Activated T-helper 2 cell treated with anti-CD3 and anti-CD28 coated beads, Interferon-gamma antibody, Interleukin-2, Interleukin-4, amounts not matched to agents 10 μg/mL and 5 μg/mL and 100 μg/mL, durations not matched to agents 14 hours and 24 hours and 36 hours (primary cell): ENCODE measurements at regions not wholly inside any gene's neighbourhood (a gene's known extent, or its start where the extent isn't known, plus 50 kb on each side); places are given as distances from the start of the nearest gene placed in this dataset.

ENCODE experiments used
- DNase-seq: peaks from one replicate; pipeline ENCODE4 v3.0.0; 2021; ENCODE audit warnings: low spot score
- H3K27ac Mint-ChIP-seq: one replicate; pipeline ENCODE4 v1.8.0; 2021; ENCODE audit warnings: mixed read lengths
- H3K27me3 Mint-ChIP-seq: one replicate; pipeline ENCODE4 v1.8.0; 2021; ENCODE audit warnings: low read depth, mixed read lengths
- H3K36me3 Mint-ChIP-seq: one replicate; pipeline ENCODE4 v1.8.0; 2021; ENCODE audit warnings: low read depth, mixed read lengths
- H3K4me1 Mint-ChIP-seq: one replicate; pipeline ENCODE4 v1.8.0; 2021; ENCODE audit warnings: low read depth, mixed read lengths
- H3K4me3 Mint-ChIP-seq: one replicate; pipeline ENCODE4 v1.8.0; 2021; ENCODE audit warnings: low read depth, mild to moderate bottlenecking, moderate library complexity, mixed read lengths
- H3K9me3 Mint-ChIP-seq: one replicate; pipeline ENCODE4 v1.8.0; 2021; ENCODE audit warnings: mixed read lengths
- intact Hi-C: fragments of 100-400 bp; cut with micrococcal nuclease; formaldehyde crosslinking; loops from one replicate; pipeline ENCODE4 v1.15.1; 2023

GRCh38 chr3:181660337-181660736, 51.4 kb upstream of the SOX2 start:
- H3K27ac Mint-ChIP-seq: no peak overlapping the region
- no peak overlapping the region for H3K4me3 Mint-ChIP-seq
- no peaks in the 10 kb centered on the region for H3K36me3 Mint-ChIP-seq
- H3K9me3 Mint-ChIP-seq: no peaks in the 10 kb centered on the region
- DNase-seq: no peak
- H3K4me1 Mint-ChIP-seq: no peaks in the 10 kb centered on the region
- intact Hi-C loops: no loop called here
- H3K27me3 Mint-ChIP-seq: no peaks in the 10 kb centered on the region

DNA sequence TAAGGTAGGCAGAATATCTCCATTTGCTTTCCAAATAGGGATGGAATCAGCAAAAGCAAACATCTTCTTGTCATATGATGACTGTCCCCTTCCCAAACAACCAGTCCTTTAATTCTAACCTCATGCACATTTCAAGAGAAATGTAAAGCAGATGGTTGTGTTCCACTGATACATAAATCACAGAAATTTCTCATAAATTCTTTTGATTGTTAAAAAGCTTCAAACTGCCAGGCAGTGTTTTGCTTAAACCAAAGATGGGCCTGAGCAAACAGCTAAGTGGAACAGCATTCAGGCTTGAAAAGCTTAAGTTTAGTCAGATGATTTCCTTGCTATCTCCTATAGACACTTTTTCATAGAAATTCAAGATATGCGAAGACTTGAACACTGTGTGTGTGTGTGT, 74.3 kb upstream of the SOX2 start:
- no peaks in the 10 kb centered on the region for H3K36me3 Mint-ChIP-seq
- no peak overlapping the region for H3K4me3 Mint-ChIP-seq
- no peak overlapping the region for H3K27ac Mint-ChIP-seq
- intact Hi-C loops: no loop called here
- no peaks in the 10 kb centered on the region for H3K27me3 Mint-ChIP-seq
- no peaks in the 10 kb centered on the region for H3K9me3 Mint-ChIP-seq
- no peak for DNase-seq
- H3K4me1 Mint-ChIP-seq: no peaks in the 10 kb centered on the region

DNA sequence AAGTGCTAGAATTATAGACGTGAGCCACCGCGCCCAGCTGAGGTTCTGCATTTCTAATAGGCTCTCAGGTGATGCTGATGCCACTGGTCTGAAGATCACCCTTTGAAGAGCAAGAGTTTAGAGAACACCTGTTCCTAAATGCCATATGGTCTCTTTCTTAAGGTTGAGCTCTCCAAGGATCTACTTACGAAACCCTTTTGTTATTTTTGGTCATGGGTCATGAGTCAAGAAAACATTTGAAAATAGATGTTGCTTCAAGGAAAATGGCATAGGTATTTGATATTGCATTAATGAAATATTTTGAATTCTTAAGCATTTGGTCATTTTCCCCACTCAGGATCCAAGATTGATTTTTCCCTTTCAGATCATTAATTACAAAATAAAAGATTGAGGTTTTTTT, 74.7 kb upstream of the SOX2 start:
- H3K9me3 Mint-ChIP-seq: no peaks in the 10 kb centered on the region
- intact Hi-C loops: no loop called here
- H3K4me1 Mint-ChIP-seq: no peaks in the 10 kb centered on the region
- no peak for DNase-seq
- H3K27ac Mint-ChIP-seq: no peak overlapping the region
- no peaks in the 10 kb centered on the region for H3K27me3 Mint-ChIP-seq
- no peak overlapping the region for H3K4me3 Mint-ChIP-seq
- no peaks in the 10 kb centered on the region for H3K36me3 Mint-ChIP-seq

- Mint-ChIP-seq H3K36me3 (no peaks in the 10 kb centered on the region), H3K4me3 (no peak overlapping the region), H3K4me1 (no peaks in the 10 kb centered on the region), H3K9me3 (no peaks in the 10 kb centered on the region), H3K27ac (no peak overlapping the region), H3K27me3 (no peaks in the 10 kb centered on the region)
- DNase-seq: no peak
- intact Hi-C loops: no loop called here
Measured at GRCh38 chr3:181635141-181635540, 76.6 kb upstream of the SOX2 start.

- H3K4me1 Mint-ChIP-seq: no peaks in the 10 kb centered on the region
- H3K4me3 Mint-ChIP-seq: no peak overlapping the region
- intact Hi-C loops: no loop called here
- no peaks in the 10 kb centered on the region for H3K36me3 Mint-ChIP-seq
- no peaks in the 10 kb centered on the region for H3K9me3 Mint-ChIP-seq
- H3K27me3 Mint-ChIP-seq: no peaks in the 10 kb centered on the region
- DNase-seq: no peak
- no peak overlapping the region for H3K27ac Mint-ChIP-seq
Measured at GRCh38 chr3:181633556-181633955, 78.2 kb upstream of the SOX2 start.

- Mint-ChIP-seq H3K27ac (no peak overlapping the region), H3K27me3 (no peaks in the 10 kb centered on the region), H3K4me1 (no peaks in the 10 kb centered on the region), H3K4me3 (no peak overlapping the region), H3K9me3 (no peaks in the 10 kb centered on the region), H3K36me3 (no peaks in the 10 kb centered on the region)
- intact Hi-C loops: no loop called here
- no peak for DNase-seq
Measured at GRCh38 chr3:181631901-181632300, 79.8 kb upstream of the SOX2 start.

DNA sequence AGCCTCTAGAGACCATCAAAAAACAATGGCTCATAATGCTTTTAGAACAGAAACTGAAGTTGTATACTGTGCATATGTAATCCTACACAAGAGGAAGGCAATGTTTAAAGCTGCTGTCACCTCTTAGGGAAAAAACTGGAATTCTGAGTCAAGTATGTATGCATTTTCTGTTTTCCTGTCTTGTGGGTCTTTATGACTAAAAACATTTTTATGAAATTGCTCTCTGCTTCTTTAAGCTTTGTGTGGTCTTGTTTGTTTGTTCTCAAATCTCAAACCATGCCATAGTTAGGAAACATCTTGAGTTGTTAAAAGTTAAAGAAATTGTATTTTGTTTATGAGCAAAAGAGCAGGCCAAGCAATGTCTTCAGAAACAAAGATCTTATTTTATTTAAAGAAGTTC, 80.9 kb upstream of the SOX2 start:
- no peaks in the 10 kb centered on the region for H3K36me3 Mint-ChIP-seq
- no peaks in the 10 kb centered on the region for H3K9me3 Mint-ChIP-seq
- no peak overlapping the region for H3K27ac Mint-ChIP-seq
- no peaks in the 10 kb centered on the region for H3K27me3 Mint-ChIP-seq
- no peak overlapping the region for H3K4me3 Mint-ChIP-seq
- H3K4me1 Mint-ChIP-seq: no peaks in the 10 kb centered on the region
- intact Hi-C loops: no loop called here
- DNase-seq: no peak

DNA sequence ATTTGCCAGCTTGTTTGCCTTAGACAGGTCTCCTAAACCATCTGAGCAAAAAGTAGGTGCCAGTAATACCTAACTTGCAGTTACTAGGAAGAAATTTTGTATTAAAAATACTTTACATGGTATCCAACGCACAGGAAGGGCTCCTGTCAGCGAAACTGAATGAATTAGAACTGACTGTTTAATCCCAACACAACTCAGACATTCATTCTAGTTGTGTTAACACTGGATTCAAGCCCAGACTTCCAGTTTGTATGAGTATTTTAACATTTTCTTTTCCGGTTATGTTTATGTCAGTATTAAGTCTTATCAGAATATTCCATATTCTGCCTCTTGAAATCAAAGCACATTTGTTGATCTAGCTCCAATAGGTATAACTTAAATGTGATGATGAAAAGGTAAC, 82.0 kb upstream of the SOX2 start:
- H3K4me3 Mint-ChIP-seq: no peak overlapping the region
- intact Hi-C loops: no loop called here

DNA sequence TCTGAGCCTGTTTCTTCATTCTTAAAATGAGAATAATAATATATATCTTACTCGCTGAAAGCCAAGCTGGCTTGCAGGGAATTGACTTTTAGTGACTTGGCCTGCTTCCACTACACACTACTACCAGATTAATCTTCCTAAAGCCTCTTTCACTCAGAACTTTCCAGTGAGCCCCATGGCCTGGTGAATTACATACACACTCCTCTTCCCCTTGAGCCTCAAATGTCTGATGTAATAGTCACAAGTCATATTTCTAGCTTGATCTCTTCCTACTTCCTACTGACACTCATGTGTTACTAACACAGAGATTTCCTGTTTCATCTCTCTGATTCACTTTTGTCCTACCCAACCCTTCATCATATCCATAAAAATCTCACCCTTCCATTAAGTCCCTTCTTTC, 82.7 kb upstream of the SOX2 start:
- Mint-ChIP-seq H3K9me3 (no peaks in the 10 kb centered on the region), H3K4me3 (no peak overlapping the region), H3K27ac (no peak overlapping the region), H3K4me1 (no peaks in the 10 kb centered on the region), H3K36me3 (no peaks in the 10 kb centered on the region), H3K27me3 (no peaks in the 10 kb centered on the region)
- no peak for DNase-seq
- intact Hi-C loops: no loop called here

More for the DNA sequence above, 82.0 kb upstream of the SOX2 start:
- H3K36me3 Mint-ChIP-seq: no peaks in the 10 kb centered on the region
- H3K27ac Mint-ChIP-seq: no peak overlapping the region
- H3K9me3 Mint-ChIP-seq: no peaks in the 10 kb centered on the region
- DNase-seq: no peak
- no peaks in the 10 kb centered on the region for H3K4me1 Mint-ChIP-seq
- H3K27me3 Mint-ChIP-seq: no peaks in the 10 kb centered on the region

DNA sequence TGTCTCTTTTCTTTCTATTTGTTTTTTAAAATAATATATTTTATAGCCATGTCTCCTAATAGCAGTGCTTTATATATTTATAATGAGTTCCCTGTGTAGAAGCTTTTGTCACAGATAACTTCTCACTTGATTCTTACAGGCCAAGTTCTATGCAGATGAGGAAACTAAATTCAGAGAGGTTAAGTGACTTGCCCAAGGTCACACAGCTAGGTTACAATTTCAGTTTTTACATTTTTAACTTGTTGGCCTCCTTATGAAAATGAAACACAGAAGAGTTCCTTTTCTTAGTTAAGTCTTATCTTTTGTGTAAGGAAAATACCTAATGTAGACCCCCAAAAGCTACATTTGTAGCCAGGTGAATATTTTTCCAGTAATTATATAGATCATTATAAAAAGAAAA, 83.3 kb upstream of the SOX2 start:
- intact Hi-C loops: no loop called here
- DNase-seq: no peak
- H3K4me3 Mint-ChIP-seq: no peak overlapping the region
- no peaks in the 10 kb centered on the region for H3K27me3 Mint-ChIP-seq
- H3K36me3 Mint-ChIP-seq: no peaks in the 10 kb centered on the region
- H3K9me3 Mint-ChIP-seq: no peaks in the 10 kb centered on the region
- H3K27ac Mint-ChIP-seq: no peak overlapping the region
- no peaks in the 10 kb centered on the region for H3K4me1 Mint-ChIP-seq

- Mint-ChIP-seq H3K4me1 (no peaks in the 10 kb centered on the region), H3K27ac (no peak overlapping the region), H3K36me3 (no peaks in the 10 kb centered on the region), H3K27me3 (no peaks in the 10 kb centered on the region), H3K9me3 (no peaks in the 10 kb centered on the region), H3K4me3 (no peak overlapping the region)
- no peak for DNase-seq
- intact Hi-C loops: no loop called here
Measured at GRCh38 chr3:181626036-181626435, 85.7 kb upstream of the SOX2 start.

GRCh38 chr3:181623924-181624694, 87.6 kb upstream of the SOX2 start:
- no peaks in the 10 kb centered on the region for H3K27me3 Mint-ChIP-seq
- intact Hi-C loops: no loop called here
- no peak for DNase-seq
- H3K4me3 Mint-ChIP-seq: no peak overlapping the region
- H3K4me1 Mint-ChIP-seq: no peaks in the 10 kb centered on the region
- H3K9me3 Mint-ChIP-seq: no peaks in the 10 kb centered on the region
- H3K27ac Mint-ChIP-seq: no peak overlapping the region
- no peaks in the 10 kb centered on the region for H3K36me3 Mint-ChIP-seq

DNA sequence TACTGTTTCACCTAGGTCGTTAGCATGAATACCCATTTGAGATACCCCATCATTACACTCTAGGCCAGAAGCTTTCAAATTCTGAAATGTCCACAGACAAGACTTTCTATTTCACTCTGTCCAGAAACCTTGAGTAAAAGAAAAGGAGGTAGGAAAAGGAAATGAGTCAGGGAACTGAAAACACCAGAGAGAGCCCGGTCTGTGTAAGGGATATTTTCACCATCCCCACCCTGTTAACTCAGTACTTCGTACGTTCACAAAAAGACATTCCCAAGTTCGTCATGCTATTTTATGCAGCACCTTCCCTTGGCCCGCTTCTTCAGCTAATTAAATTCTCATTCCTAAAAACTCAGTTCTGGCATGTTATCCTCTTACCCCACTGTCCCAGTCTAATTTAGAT, 89.4 kb upstream of the SOX2 start:
- no peak overlapping the region for H3K27ac Mint-ChIP-seq
- intact Hi-C loops: no loop called here
- H3K4me1 Mint-ChIP-seq: no peaks in the 10 kb centered on the region

DNA sequence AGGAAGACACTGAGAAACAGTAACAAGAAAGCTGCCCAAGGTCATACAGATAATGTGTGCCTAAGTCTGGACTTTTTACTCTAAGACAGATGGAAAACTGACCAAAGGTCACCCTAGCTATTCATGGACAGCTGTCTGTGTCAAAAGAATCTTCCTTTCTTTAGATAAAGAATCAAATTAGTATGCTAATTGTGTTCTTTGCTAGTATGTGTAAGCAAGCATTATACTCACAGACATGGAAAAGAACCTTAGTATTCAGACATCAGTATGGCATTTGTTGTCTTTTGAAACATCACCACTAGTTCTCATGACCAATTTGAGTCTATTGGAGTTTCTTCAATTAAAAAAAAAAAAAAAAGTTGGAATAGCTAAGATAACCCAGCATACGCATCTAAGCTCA, 91.8 kb upstream of the SOX2 start:
- no peaks in the 10 kb centered on the region for H3K4me1 Mint-ChIP-seq

More for the DNA sequence above, 89.4 kb upstream of the SOX2 start:
- Mint-ChIP-seq H3K36me3 (no peaks in the 10 kb centered on the region), H3K4me3 (no peak overlapping the region), H3K9me3 (no peaks in the 10 kb centered on the region), H3K27me3 (no peaks in the 10 kb centered on the region)
- no peak for DNase-seq

More for the DNA sequence above, 91.8 kb upstream of the SOX2 start:
- Mint-ChIP-seq H3K36me3 (no peaks in the 10 kb centered on the region), H3K4me3 (no peak overlapping the region), H3K27me3 (no peaks in the 10 kb centered on the region), H3K9me3 (no peaks in the 10 kb centered on the region), H3K27ac (no peak overlapping the region)
- intact Hi-C loops: no loop called here
- no peak for DNase-seq
